CD4-positive, alpha-beta T cell treated with Interleukin-4 for 1 hour (primary cell): ENCODE measurements at regions not wholly inside any gene's neighbourhood (a gene's known extent, or its start where the extent isn't known, plus 50 kb on each side); places are given as distances from the start of the nearest gene placed in this dataset.
"Not testable (repeated sequence)": the region's sequence is repeated elsewhere in the genome, so short reads cannot be mapped to it uniquely, and the experiment has no call there.

ENCODE experiments used
- DNase-seq, 2 donors: peaks; one replicate each; pipeline ENCODE4 v3.0.0-alpha.2; 2020 to 2022

DNA sequence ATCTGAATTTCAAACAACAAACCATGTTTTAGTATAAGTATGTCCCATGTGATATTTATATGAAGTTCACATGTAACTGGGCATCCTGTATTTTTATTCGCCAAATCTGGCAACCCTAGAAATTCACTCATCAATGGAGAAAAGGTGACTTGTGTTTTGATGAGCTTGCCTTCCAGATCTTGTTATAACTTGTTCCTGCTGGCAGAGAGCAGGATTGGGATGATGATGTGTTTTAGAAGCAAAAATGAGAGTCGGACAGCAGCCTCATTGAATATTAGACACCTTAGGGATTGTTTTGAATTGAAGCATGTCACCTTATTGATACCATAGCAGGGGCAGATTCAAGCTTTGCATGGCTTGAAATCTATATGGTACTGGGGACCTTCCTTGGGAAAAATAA, 85.4 kb upstream of the MED13 start:
- no peak for DNase-seq

GRCh38 chr17:62149961-62150360, 84.9 kb upstream of the MED13 start:
- DNase-seq, result no peak

- DNase-seq, result no peak
These were observed 82.2 kb upstream of the MED13 start for GRCh38 chr17:62147284-62147683.

GRCh38 chr17:62140836-62141235, 75.8 kb upstream of the MED13 start:
- DNase-seq, result no peak

DNA sequence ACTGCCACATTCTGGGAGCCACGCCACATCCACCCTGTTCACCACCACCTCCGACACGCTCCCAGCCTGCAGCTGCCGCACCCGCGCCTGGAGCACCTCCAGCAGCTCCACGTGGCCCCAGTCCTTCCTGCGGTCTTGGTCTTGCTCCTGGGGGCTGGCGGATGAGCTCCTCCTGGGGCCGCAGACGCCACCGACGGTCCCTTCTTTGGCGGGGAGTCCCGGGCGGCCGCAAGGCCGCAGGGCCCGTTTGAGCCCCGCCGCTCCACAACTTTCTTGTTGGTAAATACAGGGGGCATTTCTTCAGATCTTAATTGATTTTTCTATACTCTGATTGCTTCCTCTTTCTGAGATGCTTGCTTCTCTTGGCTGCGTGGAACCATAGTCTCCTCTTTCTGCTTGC, 75.3 kb upstream of the MED13 start:
- no peak for DNase-seq

DNA sequence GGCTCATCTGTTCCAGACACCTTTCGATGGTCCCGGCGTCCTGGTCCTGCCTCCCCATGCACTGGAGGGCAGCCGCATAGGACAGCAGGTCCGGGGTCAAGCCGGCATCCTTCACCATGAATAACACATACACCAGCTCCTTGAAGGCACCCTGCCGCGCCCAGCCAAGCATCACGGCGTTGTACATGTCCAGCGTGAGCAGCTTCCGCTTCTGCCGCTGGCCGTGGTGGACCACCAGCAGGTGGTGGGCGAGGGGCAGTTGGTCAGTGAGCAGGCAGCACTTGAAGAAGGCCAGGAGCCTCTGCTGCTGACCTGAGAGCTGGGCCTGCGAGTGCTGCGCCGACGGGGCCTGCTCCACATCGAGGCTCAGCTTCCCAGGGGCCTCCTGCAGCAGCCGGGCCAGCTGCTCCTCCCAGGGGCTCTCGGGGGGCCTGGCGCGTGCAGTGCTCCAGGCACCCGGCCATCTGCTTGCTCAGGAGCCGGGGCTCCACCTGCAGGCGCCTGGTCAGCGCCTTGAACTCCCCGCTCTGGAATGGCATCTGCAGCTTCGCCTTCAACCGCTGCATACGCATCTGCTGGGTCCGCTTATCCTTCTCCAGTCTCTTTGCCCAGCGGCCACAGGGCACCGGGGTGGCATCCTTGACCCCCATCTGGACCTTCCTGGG, 74.7 kb upstream of the MED13 start:
- DNase-seq, result not testable (repeated sequence)

- DNase-seq, result no peak
These were observed 74.1 kb upstream of the MED13 start for GRCh38 chr17:62139141-62139540.

DNA sequence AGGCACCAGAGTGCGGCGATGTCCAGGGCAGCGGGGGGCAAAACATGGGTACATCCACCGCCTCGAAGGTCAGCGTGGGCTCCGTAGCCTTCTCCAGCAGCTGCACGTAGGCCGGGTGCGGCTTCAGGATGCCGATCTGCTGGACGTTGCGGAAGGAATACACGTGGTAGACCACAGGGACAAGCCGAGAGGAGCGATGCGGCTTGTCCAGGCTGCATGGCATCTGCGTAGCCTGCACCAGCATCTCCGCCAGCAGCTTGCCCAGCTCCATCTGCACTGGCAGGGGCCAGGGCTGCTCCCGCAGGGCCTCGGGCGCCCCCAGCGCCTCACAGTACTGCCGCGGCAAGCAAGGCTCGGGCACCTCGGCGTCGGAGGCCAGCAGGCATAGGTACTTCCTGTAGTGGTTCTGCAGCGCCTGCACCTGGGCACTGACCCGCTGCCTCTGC, 73.6 kb upstream of the MED13 start:
- DNase-seq, result not testable (repeated sequence)

DNA sequence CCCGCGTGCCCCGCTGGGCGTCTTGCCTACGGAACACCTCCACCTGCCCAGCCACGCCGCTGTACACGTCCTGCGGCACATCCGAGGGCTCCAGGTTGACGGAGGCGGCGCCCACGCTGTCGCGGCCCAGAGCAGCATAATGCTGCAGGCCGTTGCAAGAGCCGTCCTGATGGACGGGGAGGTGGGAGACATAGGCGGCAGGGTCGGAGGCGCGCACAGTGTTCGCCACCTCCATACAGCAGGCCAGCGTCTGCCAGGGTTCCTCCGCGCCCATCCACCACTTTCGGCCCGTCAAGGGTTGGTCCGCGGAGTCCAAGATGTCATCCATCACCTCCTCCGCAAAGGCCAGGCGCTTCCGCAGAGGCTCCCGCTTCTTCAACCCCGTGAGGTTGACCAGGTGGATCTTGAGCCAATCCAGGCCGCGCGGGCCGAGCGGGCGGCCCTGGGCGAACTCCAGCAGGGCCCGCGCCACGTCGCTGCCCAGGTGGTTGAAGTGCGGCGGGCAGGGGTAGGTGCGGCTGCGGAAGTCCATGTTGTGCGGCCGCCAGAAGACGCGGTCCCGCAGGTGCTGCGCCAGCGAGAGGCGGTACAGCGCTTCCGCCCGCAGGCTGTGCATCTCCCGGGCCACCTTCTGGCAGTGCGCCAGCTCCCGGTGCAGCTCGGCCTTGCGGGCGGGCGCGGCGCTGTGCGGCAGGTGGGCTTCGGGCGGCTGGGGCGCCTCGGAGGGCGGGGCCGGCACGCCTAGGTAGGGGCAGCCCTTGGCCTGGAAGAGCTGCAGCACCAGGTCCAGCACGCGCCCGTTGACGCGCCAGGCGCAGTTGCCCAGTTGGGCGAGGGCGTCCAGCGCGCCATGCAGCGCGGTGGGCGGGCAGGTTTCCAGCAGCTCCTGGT, 72.9 kb upstream of the MED13 start:
- DNase-seq, result not testable (repeated sequence)

- not testable (repeated sequence) for DNase-seq
These were observed 72.1 kb upstream of the MED13 start for GRCh38 chr17:62137013-62137733.

DNA sequence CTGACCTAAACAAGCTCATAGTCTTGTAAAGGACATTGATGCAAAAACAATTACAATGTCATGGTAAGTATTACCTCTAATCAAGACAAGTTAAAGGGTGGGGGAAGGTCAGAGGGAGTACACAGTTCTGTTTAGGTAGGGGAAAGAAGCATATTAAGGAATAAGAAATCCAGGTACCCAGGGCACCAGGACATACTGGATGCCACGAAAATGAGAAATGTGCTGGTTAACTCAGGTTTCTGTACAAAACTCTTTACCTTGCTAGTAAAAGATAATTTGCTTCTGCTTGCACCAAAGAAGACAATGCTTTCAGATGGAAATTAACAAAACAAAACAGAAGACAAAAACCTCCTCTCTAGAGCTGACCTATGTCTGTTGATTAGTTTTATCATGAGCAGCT, 70.7 kb upstream of the MED13 start:
- no peak for DNase-seq

- not testable (repeated sequence) for DNase-seq
These were observed 70.0 kb upstream of the MED13 start for GRCh38 chr17:62135096-62135495.

DNA sequence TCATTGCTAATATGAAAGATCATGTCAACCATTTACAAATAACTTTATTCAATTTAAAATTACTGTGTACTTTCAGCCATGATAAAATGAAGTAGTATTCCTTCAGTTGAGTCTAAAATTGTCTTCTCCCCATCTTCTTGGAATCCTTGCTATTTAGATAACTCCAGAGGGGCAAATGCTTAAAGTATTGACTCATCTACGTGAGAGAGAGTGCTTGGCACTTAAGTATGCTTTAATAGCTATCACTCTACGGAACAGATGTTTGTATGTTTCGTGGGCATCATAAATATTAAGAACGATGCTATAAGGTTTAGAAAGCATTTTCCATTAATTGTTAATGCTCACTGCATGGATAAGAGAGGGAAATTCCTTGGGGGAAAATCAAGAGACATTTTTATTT, 69.3 kb upstream of the MED13 start:
- no peak for DNase-seq

DNA sequence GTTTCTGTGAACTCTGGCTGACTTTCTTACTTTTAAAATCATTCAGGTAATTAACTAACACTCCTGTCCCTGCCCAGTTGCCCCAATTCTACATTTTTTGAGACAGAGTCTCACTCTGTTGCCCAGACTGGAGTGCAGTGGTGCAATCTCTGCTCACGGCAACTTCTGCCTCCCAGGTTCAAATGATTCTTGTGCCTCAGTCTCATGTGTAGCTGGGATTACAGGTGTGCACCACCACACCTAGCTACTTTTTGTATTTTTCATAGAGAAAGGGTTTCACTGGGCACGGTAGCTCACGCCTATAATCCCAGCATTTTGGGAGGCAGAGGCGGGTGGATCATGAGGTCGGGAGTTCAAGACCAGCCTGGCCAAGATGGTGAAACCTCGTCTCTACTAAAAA, 66.2 kb upstream of the MED13 start:
- DNase-seq, result not testable (repeated sequence)

DNA sequence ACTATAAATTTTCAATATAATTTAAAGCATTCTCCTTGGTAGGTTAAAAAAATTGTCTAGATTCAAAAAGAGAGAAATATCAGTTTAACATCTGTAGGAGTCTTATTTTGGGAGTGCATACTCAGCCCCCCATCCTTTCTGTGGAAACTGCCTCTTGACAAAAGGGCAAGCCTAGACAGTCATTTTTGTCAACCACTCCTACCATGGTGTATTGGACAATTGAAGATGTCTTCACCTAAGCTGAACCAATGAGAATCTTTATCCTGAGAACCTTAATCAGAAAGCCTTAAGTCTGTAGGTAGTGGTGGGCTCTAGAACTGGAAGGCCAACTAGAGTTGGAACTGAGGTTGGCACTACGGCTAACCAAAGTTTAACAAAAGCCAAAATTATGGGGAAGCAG, 65.7 kb upstream of the MED13 start:
- DNase-seq, result no peak

DNA sequence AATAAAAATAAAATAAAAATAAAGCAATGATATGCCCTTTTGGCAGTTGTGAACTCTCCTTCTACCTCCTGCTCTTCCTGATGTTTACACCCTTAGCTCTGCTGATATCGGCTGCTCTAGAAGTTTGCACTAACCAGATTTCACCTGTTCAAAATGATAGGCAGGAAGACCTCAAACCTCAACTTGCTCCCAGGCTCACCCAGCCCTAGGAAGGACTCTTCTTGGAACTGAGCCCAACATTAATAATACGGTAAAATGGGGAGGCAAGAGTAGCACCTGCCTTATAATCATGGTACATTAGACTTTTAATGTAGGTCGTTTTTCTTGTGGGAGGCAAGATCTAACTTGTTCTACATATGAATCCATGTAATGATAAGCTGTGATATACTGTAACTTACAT, 61.2 kb upstream of the MED13 start:
- no peak for DNase-seq

GRCh38 chr17:62125307-62125706, 60.2 kb upstream of the MED13 start:
- no peak for DNase-seq

DNA sequence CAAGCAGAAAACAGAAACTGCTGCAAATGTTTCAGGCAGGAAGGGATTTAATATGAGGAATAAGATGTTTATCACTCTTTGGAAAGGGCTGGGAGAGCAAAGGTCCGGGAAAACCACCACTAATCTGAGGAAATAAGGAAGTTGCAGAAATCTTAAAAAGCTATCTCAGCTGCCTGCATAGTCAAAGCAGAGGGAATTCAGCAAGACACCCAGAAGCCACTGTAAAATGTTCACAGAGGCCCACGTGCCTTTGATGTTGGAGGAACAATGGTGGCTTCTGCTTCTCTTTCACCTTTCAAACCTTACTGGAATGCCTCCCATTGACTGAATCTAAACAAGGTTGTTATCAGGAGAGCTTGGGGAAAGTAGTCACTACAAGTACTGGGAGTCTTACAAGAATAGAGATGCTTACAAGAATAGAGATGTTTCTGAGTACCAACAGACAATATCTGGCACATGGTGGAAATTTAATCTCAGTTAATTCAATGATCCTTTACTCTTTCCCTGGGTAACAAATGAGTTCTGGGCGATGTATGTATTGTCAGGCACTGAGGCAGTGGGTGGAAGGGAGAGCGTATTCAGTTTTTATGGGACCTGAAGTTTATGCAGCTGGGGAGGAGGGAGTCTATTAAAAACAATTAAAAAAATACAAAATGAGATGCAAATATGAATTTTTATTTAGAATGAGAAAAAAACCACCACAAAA, 56.1 kb upstream of the MED13 start:
- DNase-seq, result no peak

DNA sequence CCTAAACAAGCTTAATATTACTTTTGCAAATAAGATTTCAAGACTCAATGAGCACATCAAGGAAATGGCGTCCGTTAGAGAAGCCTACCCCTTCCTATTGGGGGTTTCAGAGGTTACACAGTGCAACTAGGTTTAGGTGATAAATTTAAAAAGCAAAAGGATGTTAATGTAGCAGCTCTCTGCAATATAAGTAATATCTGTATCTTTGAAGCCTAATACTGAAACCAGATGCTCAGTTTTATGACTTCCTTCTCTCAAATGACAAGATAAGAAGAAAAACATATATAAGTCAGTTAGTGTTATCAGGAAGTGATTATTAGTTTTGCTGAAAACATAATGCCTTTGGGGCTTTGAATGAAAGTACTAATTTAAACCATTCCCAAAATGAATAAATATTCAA, 54.3 kb upstream of the MED13 start:
- DNase-seq, result no peak
